H1 (cell line): ENCODE measurements at regions not wholly inside any gene's neighbourhood (a gene's known extent, or its start where the extent isn't known, plus 50 kb on each side); places are given as distances from the start of the nearest gene placed in this dataset.

Source experiments
- CHD2 ChIP-seq: IDR thresholded peaks from 2 replicates; pipeline ENCODE4 v1.6.1; 2012; ENCODE audit warnings: low read length, improper control_type of control experiment
- CTCF ChIP-seq, 3 experiments: IDR thresholded peaks; 1 replicate in 2 of 3; 2 replicates in 1 of 3; pipeline versions ENCODE4 v1.5.1 to v1.6.1; 2011; ENCODE audit warnings: low read length in 3 of 3, mild to moderate bottlenecking in 3 of 3, inconsistent platforms in 2 of 3, low read depth in 1 of 3, moderate library complexity in 1 of 3; ENCODE audit not compliant: insufficient read depth in 1 of 3; ENCODE audit errors: control extremely low read depth in 1 of 3
- EZH2 ChIP-seq: fragments of 200-600 bp; sonication (generic); IDR thresholded peaks from 2 replicates; pipeline ENCODE4 v1.7.1; 2012; ENCODE audit warnings: low read depth, mild to moderate bottlenecking, moderate library complexity, low read length, inconsistent platforms; ENCODE audit not compliant: severe bottlenecking
- KDM5A ChIP-seq: fragments of 200-600 bp; IDR thresholded peaks from 2 replicates; pipeline ENCODE4 v1.7.1; 2012; ENCODE audit warnings: mild to moderate bottlenecking, low read length, inconsistent platforms, mixed read lengths
- SP1 ChIP-seq: IDR thresholded peaks from 2 replicates; pipeline ENCODE4 v1.6.1; 2011; ENCODE audit warnings: low read depth, low read length

GRCh38 chrX:121165930-121166359, 118.5 kb downstream of the GLUD2 start:
- TF ChIP-seq CTCF (IDR thresholded peaks at IDR 0.05; ENCODE audit: control extremely low read depth in 1 of 3, insufficient read depth in 1 of 3, low read depth in 1 of 3, low read length in 3 of 3), result no peak
- no peak for TF ChIP-seq CHD2
- TF ChIP-seq KDM5A, result no peak
- TF ChIP-seq EZH2, result no peak
- no peak for TF ChIP-seq SP1
